ENCODE measurements at regions not wholly inside any gene's neighbourhood (a gene's known extent, or its start where the extent isn't known, plus 50 kb on each side); places are given as distances from the start of the nearest gene placed in this dataset.

DNA sequence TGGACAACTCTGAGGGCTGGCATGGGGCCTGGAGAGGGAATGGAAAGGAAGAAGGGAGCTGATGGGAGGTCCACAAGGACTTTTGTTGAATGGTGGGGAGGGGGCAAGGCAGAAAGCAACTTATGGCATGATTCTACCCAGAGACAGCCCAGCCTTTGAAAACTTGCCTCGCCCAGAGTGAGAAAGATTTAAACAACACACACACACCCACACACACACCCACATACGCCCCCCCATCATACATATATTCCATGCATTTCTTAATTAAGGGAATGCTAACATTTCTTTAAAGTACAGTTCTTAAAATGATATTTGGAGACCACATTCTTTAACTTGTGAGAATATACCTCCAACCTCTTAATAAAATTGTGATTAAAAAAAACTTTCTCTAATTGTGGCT is 115.4 kb upstream of the F3 start:
- H3K27ac Mint-ChIP-seq, result no peak overlapping the region
- H3K27me3 Mint-ChIP-seq, result peaks cover 6% of the 10 kb centered on the region
- no peak overlapping the region for H3K4me3 ChIP-seq (ENCODE audit: low read length)
- no peak overlapping the region for H3K27ac ChIP-seq (ENCODE audit: low read depth in 1 of 2, low read length in 2 of 2)
- no peaks in the 10 kb centered on the region for H3K9me3 ChIP-seq (ENCODE audit: control insufficient read depth in 1 of 2, insufficient read depth in 1 of 2, low read length in 2 of 2)
- no peaks in the 10 kb centered on the region for H3K4me1 ChIP-seq (ENCODE audit: insufficient read depth, low read length)
- ATAC-seq (ENCODE audit: poor library complexity) (no peak), DNase-seq (no peak)
- no peaks in the 10 kb centered on the region for H3K27me3 ChIP-seq (ENCODE audit: control insufficient read depth in 1 of 2, insufficient read depth in 2 of 2, low read length in 2 of 2)
- no peaks in the 10 kb centered on the region for H3K36me3 Mint-ChIP-seq (ENCODE audit: low read depth)
- no peaks in the 10 kb centered on the region for H3K9me3 Mint-ChIP-seq
- no peak overlapping the region for H3K4me3 Mint-ChIP-seq
- TF ChIP-seq CTCF (IDR thresholded peaks at IDR 0.05), result no peak
- ChIA-PET CTCF (no interaction called here), POLR2A (no interaction called here)
- no peaks in the 10 kb centered on the region for H3K4me1 Mint-ChIP-seq (ENCODE audit: low read depth)
- intact Hi-C loops (cut with DNase I, micrococcal nuclease), result no loop called here
- H3K36me3 ChIP-seq (ENCODE audit: insufficient read depth, low read length), result no peaks in the 10 kb centered on the region

- no peaks in the 10 kb centered on the region for H3K9me3 ChIP-seq (ENCODE audit: control insufficient read depth in 1 of 2, insufficient read depth in 1 of 2, low read length in 2 of 2)
- CTCF ChIA-PET, result no interaction called here
- ATAC-seq (ENCODE audit: poor library complexity), result no peak
- Mint-ChIP-seq H3K4me3 (no peak overlapping the region), H3K27me3 (peaks cover 11% of the 10 kb centered on the region), H3K36me3 (ENCODE audit: low read depth) (no peaks in the 10 kb centered on the region), H3K27ac (no peak overlapping the region), H3K9me3 (no peaks in the 10 kb centered on the region), H3K4me1 (ENCODE audit: low read depth) (no peaks in the 10 kb centered on the region)
- H3K36me3 ChIP-seq (ENCODE audit: insufficient read depth, low read length), result no peaks in the 10 kb centered on the region
- H3K4me3 ChIP-seq (ENCODE audit: low read length), result no peak overlapping the region
- H3K27me3 ChIP-seq (ENCODE audit: control insufficient read depth in 1 of 2, insufficient read depth in 2 of 2, low read length in 2 of 2), result no peaks in the 10 kb centered on the region
- POLR2A ChIA-PET, result no interaction called here
- DNase-seq, result no peak
- H3K4me1 ChIP-seq (ENCODE audit: insufficient read depth, low read length), result no peaks in the 10 kb centered on the region
- H3K27ac ChIP-seq (ENCODE audit: low read depth in 1 of 2, low read length in 2 of 2), result no peak overlapping the region
- intact Hi-C loops (cut with DNase I, micrococcal nuclease), result no loop called here
- no peak for TF ChIP-seq CTCF (IDR thresholded peaks at IDR 0.05)
Measured at GRCh38 chr1:94654919-94655318, 113.4 kb upstream of the F3 start.

DNA sequence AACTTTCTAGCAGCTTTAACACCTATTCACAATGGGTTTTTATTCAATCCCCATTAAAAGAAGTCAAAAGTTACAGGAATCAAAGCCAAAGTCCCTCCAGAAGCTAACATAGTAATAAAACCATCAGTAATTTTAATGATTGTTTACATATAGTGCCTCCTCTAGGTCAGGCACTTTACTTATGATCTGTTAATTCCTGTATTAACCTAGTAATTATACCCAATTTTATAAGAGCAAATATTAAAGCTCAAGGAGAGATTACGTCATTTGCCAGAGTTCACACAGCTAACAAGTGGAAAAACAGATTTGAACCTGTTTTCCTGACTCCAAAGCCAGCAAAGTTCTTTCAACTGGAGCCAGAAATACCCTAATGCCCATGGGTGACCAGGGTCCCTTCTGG is 112.9 kb upstream of the F3 start:
- ChIA-PET CTCF (no interaction called here), POLR2A (no interaction called here)
- no peak overlapping the region for H3K4me3 Mint-ChIP-seq
- intact Hi-C loops (cut with DNase I, micrococcal nuclease), result no loop called here
- DNase-seq, result no peak
- H3K27me3 Mint-ChIP-seq, result peaks cover 11% of the 10 kb centered on the region
- no peak overlapping the region for H3K27ac Mint-ChIP-seq
- no peaks in the 10 kb centered on the region for H3K36me3 Mint-ChIP-seq (ENCODE audit: low read depth)
- Histone ChIP-seq H3K27me3 (ENCODE audit: control insufficient read depth in 1 of 2, insufficient read depth in 2 of 2, low read length in 2 of 2) (no peaks in the 10 kb centered on the region), H3K4me3 (ENCODE audit: low read length) (no peak overlapping the region), H3K9me3 (ENCODE audit: control insufficient read depth in 1 of 2, insufficient read depth in 1 of 2, low read length in 2 of 2) (no peaks in the 10 kb centered on the region), H3K27ac (ENCODE audit: low read depth in 1 of 2, low read length in 2 of 2) (no peak overlapping the region), H3K36me3 (ENCODE audit: insufficient read depth, low read length) (no peaks in the 10 kb centered on the region), H3K4me1 (ENCODE audit: insufficient read depth, low read length) (no peaks in the 10 kb centered on the region)
- no peaks in the 10 kb centered on the region for H3K4me1 Mint-ChIP-seq (ENCODE audit: low read depth)
- no peak for TF ChIP-seq CTCF (IDR thresholded peaks at IDR 0.05)
- H3K9me3 Mint-ChIP-seq, result no peaks in the 10 kb centered on the region
- no peak for ATAC-seq (ENCODE audit: poor library complexity)

Data from CD4-positive, alpha-beta T cell (primary cell).